ENCODE measurements at regions not wholly inside any gene's neighbourhood (a gene's known extent, or its start where the extent isn't known, plus 50 kb on each side); places are given as distances from the start of the nearest gene placed in this dataset.

GRCh38 chr14:59130462-59130861 lies 58.0 kb upstream of the DAAM1 start:
- TF ChIP-seq CTCF (IDR thresholded peaks at IDR 0.05; ENCODE audit: borderline replicate concordance, extremely low read depth, low read length, poor library complexity, severe bottlenecking) = no peak
- no peak for TF ChIP-seq EZH2 (IDR thresholded peaks at IDR 0.05; ENCODE audit: borderline replicate concordance, low read depth, low read length, severe bottlenecking)

Measured in DND-41 (cell line).